ENCODE measurements at regions not wholly inside any gene's neighbourhood (a gene's known extent, or its start where the extent isn't known, plus 50 kb on each side); places are given as distances from the start of the nearest gene placed in this dataset.

DNA sequence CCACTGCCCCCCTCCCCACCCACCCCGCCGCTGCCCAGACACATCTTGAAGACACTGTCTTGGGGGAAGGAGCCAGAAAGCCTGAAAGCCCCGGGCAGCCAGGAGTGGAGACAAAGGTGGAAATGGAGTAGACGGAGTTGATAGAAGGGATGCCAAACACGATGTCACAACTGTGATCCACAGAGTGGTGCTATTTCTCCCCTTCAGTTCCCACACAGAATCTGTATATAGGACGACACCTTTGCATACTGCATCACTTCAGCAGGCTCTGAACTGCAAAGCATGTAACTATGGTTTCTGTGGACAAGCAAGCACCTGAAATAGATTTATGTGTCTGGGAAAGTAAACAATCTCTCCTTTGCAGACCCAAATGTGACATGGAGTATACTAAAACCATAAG, 56.4 kb upstream of the F13A1 start:
- TF ChIP-seq POLR2A (IDR thresholded peaks at IDR 0.05) (no peak), POLR2AphosphoS5 (IDR thresholded peaks at IDR 0.05) (no peak)
- TF ChIP-seq, protein P1, sequence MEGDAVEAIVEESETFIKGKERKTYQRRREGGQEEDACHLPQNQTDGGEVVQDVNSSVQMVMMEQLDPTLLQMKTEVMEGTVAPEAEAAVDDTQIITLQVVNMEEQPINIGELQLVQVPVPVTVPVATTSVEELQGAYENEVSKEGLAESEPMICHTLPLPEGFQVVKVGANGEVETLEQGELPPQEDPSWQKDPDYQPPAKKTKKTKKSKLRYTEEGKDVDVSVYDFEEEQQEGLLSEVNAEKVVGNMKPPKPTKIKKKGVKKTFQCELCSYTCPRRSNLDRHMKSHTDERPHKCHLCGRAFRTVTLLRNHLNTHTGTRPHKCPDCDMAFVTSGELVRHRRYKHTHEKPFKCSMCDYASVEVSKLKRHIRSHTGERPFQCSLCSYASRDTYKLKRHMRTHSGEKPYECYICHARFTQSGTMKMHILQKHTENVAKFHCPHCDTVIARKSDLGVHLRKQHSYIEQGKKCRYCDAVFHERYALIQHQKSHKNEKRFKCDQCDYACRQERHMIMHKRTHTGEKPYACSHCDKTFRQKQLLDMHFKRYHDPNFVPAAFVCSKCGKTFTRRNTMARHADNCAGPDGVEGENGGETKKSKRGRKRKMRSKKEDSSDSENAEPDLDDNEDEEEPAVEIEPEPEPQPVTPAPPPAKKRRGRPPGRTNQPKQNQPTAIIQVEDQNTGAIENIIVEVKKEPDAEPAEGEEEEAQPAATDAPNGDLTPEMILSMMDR (IDR thresholded peaks at IDR 0.05) = no peak
